ENCODE measurements at regions not wholly inside any gene's neighbourhood (a gene's known extent, or its start where the extent isn't known, plus 50 kb on each side); places are given as distances from the start of the nearest gene placed in this dataset.

DNA sequence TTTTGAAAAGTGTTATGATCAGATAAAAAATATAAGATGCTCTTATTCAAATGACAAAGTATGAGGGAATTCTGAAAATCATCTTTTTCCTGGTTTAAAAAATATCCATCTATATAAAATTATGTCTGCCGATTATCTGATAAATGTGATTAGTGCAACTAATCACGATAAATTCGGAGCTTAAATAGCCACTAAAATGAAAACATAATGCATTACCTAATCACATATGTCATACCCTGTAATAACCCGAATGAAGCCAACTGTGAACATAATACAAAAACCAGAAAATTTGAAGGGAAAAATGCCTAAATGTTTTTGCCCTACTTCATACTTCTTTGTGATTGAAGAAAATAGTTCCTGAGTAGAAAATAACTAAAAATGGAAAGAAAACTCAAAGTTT, 808.4 kb upstream of the LUZP2 start:
- Histone ChIP-seq H3K4me1 (no peaks in the 10 kb centered on the region), H3K36me3 (no peaks in the 10 kb centered on the region), H3K27ac (no peak overlapping the region), H3K9me3 (no peaks in the 10 kb centered on the region), H3K4me3 (no peak overlapping the region), H3K27me3 (no peaks in the 10 kb centered on the region)
- ATAC-seq = no peak
- no peak for DNase-seq
- intact Hi-C loops (cut with DNase I) = no loop called here
- 41% methylated on average over 4 of the region's 4 CpGs for WGBS (ENCODE audit: insufficient coverage, low coverage, low lambda C conversion rate, missing lambda C conversion rate)
- no peak for TF ChIP-seq CTCF (IDR thresholded peaks at IDR 0.05)
- TF ChIP-seq POLR2A (IDR thresholded peaks at IDR 0.05) = no peak

DNA sequence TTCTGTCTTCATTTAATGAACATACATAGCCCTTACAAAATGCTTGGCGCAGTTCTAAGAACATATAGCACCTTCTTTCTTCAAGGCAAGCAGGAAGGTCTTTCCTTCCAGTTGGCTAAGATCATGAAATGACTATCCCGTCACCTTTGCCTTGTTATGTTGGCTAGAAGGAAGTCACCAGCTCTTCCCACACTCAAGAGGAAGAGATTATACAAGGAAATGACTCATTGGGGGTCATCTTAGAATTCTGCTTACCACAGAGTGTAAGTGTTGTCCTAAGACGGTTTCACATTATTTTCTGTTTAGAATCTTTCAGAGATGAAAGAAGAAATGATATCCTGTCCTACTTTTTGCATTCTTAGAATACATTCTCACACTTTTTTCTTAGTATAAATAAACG, 808.0 kb upstream of the LUZP2 start:
- no peak for DNase-seq
- H3K9me3 ChIP-seq = no peaks in the 10 kb centered on the region
- H3K27me3 ChIP-seq = no peaks in the 10 kb centered on the region
- no peaks in the 10 kb centered on the region for H3K36me3 ChIP-seq
- WGBS (ENCODE audit: insufficient coverage, low coverage, low lambda C conversion rate, missing lambda C conversion rate) = 27% methylated on average over 4 of the region's 4 CpGs
- ATAC-seq = peak; percentile 41 to 77 (median 52)
- intact Hi-C loops (cut with DNase I) = no loop called here
- H3K4me3 ChIP-seq = no peak overlapping the region
- H3K27ac ChIP-seq = no peak overlapping the region
- H3K4me1 ChIP-seq = no peaks in the 10 kb centered on the region
- TF ChIP-seq CTCF (IDR thresholded peaks at IDR 0.05) (no peak), POLR2A (IDR thresholded peaks at IDR 0.05) (no peak)

DNA sequence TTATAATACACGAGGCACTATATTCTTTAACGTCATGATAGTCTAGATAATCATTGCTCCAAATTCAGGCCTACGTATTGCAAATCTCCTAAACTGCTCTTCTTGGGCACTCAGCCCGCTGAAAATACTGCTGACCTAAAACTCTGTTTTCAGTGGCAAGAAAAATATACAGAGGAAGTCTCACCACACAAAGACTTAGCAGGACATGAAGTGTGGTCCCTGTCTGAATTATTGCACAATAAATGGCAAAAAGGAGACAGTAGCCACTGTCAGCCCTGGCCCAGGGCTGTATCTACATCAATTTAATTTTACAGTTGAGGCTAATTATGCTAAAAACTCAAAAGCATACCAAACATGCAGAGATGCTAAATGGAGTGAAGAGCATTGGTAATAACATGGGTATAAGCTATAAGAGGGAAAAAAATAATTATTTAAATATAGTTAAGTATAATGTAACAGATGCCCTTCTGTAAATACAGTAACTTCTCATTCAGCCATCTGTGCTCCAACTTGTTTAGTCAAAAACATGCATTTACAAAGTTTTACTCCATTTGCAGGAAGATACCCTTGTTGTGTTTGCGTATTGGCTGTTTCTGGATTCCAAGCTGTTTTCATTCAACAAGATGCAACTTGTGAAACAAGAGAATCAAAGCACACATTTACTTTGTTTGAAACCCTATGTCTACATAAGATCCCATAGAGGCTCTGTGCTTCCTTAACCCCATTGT, 800.0 kb upstream of the LUZP2 start:
- intact Hi-C loops (cut with DNase I) = no loop called here
- no peak for ATAC-seq
- Histone ChIP-seq H3K4me3 (no peak overlapping the region), H3K27ac (no peak overlapping the region), H3K4me1 (no peaks in the 10 kb centered on the region), H3K36me3 (no peaks in the 10 kb centered on the region), H3K27me3 (no peaks in the 10 kb centered on the region), H3K9me3 (no peaks in the 10 kb centered on the region)
- DNase-seq = no peak
- TF ChIP-seq CTCF (IDR thresholded peaks at IDR 0.05) (no peak), POLR2A (IDR thresholded peaks at IDR 0.05) (no peak)
- WGBS (ENCODE audit: insufficient coverage, low coverage, low lambda C conversion rate, missing lambda C conversion rate) = 63% methylated on average over 5 of the region's 5 CpGs

DNA sequence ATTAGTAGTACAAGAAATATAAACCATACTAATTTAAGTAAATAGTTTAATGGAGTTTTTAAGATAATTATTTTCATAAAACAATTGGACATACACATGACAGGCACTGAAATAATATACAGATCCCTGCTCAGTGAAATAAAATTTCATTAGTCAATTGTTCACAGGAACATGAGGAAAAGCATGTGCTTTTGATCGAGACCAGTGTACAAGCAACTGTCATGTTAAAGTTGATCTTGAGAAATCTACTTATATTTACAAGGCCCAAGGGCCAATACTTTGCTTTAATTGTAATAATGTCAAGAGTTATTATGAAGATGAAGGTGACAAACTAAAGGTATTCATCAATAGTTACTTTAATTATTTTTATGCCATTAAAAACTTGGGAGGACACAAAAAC, 792.7 kb upstream of the LUZP2 start:
- Histone ChIP-seq H3K27me3 (no peaks in the 10 kb centered on the region), H3K4me3 (no peak overlapping the region), H3K9me3 (no peaks in the 10 kb centered on the region), H3K36me3 (no peaks in the 10 kb centered on the region), H3K4me1 (no peaks in the 10 kb centered on the region), H3K27ac (no peak overlapping the region)
- WGBS (ENCODE audit: insufficient coverage, low coverage, low lambda C conversion rate, missing lambda C conversion rate) = 29% methylated on average over 1 of the region's 1 CpG
- no peak for ATAC-seq
- intact Hi-C loops (cut with DNase I) = no loop called here
- no peak for DNase-seq
- TF ChIP-seq POLR2A (IDR thresholded peaks at IDR 0.05) (no peak), CTCF (IDR thresholded peaks at IDR 0.05) (no peak)
